Prostate gland (tissue), 2 donors: ENCODE measurements at regions not wholly inside any gene's neighbourhood (a gene's known extent, or its start where the extent isn't known, plus 50 kb on each side); places are given as distances from the start of the nearest gene placed in this dataset.
"Not testable (repeated sequence)": the region's sequence is repeated elsewhere in the genome, so short reads cannot be mapped to it uniquely, and the experiment has no call there.

ENCODE experiments used
- DNase-seq: peaks from one replicate; pipeline ENCODE4 v3.0.0-alpha.2; 2019; ENCODE audit warnings: low spot score
- H3K27ac ChIP-seq, 2 donors: fragments of 200-600 bp; sonication (generic); 2 replicates each; pipeline ENCODE4 v1.5.1; 2017 to 2019
- H3K27me3 ChIP-seq: fragments of 200-600 bp; sonication (generic); replicated peaks from 2 replicates; pipeline ENCODE4 v1.5.1; 2019; ENCODE audit not compliant: insufficient read depth
- H3K36me3 ChIP-seq, 2 donors: fragments of 200-600 bp; sonication (generic); 1 replicate in 1 of 2; 2 replicates in 1 of 2; pipeline versions ENCODE4 v1.5.1 to v1.8.1; 2017 to 2019
- H3K4me1 ChIP-seq: fragments of 200-600 bp; sonication (generic); replicated peaks from 2 replicates; pipeline ENCODE4 v1.5.1; 2019
- H3K4me3 ChIP-seq, 2 donors: fragments of 200-600 bp; sonication (generic); 2 replicates each; pipeline ENCODE4 v1.5.1; 2017 to 2019
- H3K9me3 ChIP-seq: fragments of 200-600 bp; sonication (generic); 2 replicates; pipeline ENCODE4 v1.5.1; 2017
- CTCF ChIP-seq, 4 experiments: fragments of 200-600 bp in 2 of 4; fragments of 450-650 bp in 2 of 4; sonication (generic) in 2 of 4; IDR thresholded peaks; 1 replicate in 3 of 4; 2 replicates in 1 of 4; pipeline ENCODE4 v1.5.1; 2016 to 2019; ENCODE audit warnings: antibody characterized with exemption in 4 of 4, mild to moderate bottlenecking in 2 of 4, moderate library complexity in 2 of 4
- POLR2A ChIP-seq: fragments of 450-650 bp; IDR thresholded peaks from one replicate; pipeline ENCODE4 v1.6.1; 2016; ENCODE audit warnings: antibody characterized with exemption, mild to moderate bottlenecking
- POLR2AphosphoS5 ChIP-seq: sonication (generic); formaldehyde crosslinking; IDR thresholded peaks from one replicate; pipeline ENCODE4 v1.6.1; 2017; ENCODE audit warnings: antibody characterized with exemption
- WGBS: methylation state at CpG from one replicate; pipeline ENCODE4 v1.1.5; 2018; 5-methylcytosine and 5-hydroxymethylcytosine counted together
- intact Hi-C: fragments of 100-400 bp; cut with DNase I; formaldehyde crosslinking; loops from one replicate; pipeline ENCODE4 v1.14.2; 2022

GRCh38 chr4:94127707-94128328, 79.8 kb upstream of the SMARCAD1 start:
- intact Hi-C loops, result loop anchor here (5.0 kb wide), 1 partner anchor 336 kb away; no protein-coding TSS in a partner anchor
- 13% methylated on average over 3 of the region's 3 CpGs for WGBS
- peak in 3 of 4 experiments; percentile 50 to 54 (median 50) for TF ChIP-seq CTCF (IDR thresholded peaks at IDR 0.05)
- no peak for TF ChIP-seq POLR2AphosphoS5

GRCh38 chr4:94131212-94131611, 76.5 kb upstream of the SMARCAD1 start:
- Histone ChIP-seq H3K4me1 (no peaks in the 10 kb centered on the region), H3K27me3 (no peaks in the 10 kb centered on the region), H3K9me3 (no peaks in the 10 kb centered on the region), H3K27ac (no peak overlapping the region), H3K36me3 (no peaks in the 10 kb centered on the region), H3K4me3 (no peak overlapping the region)
- no peak for TF ChIP-seq POLR2A
- TF ChIP-seq CTCF (IDR thresholded peaks at IDR 0.05), result no peak
- no peak for TF ChIP-seq POLR2AphosphoS5
- no peak for DNase-seq
- intact Hi-C loops, result no loop called here
- 48% methylated on average over 5 of the region's 5 CpGs for WGBS

More at GRCh38 chr4:94127707-94128328, 79.8 kb upstream of the SMARCAD1 start:
- H3K27ac ChIP-seq, result no peak overlapping the region
- no peak for DNase-seq
- no peaks in the 10 kb centered on the region for H3K36me3 ChIP-seq
- no peaks in the 10 kb centered on the region for H3K9me3 ChIP-seq
- no peaks in the 10 kb centered on the region for H3K4me1 ChIP-seq
- H3K4me3 ChIP-seq, result no peak overlapping the region
- no peaks in the 10 kb centered on the region for H3K27me3 ChIP-seq

GRCh38 chr4:94135701-94136100, 72.0 kb upstream of the SMARCAD1 start:
- no peaks in the 10 kb centered on the region for H3K9me3 ChIP-seq
- DNase-seq, result no peak
- H3K27me3 ChIP-seq, result no peaks in the 10 kb centered on the region
- 51% methylated on average over 1 of the region's 1 CpG for WGBS
- no peaks in the 10 kb centered on the region for H3K36me3 ChIP-seq
- no peaks in the 10 kb centered on the region for H3K4me1 ChIP-seq
- no peak overlapping the region for H3K4me3 ChIP-seq
- TF ChIP-seq CTCF (IDR thresholded peaks at IDR 0.05) (no peak), POLR2A (no peak), POLR2AphosphoS5 (no peak)
- intact Hi-C loops, result no loop called here
- H3K27ac ChIP-seq, result no peak overlapping the region

GRCh38 chr4:94139931-94140612, 67.6 kb upstream of the SMARCAD1 start:
- Histone ChIP-seq H3K27ac (no peak overlapping the region), H3K4me3 (no peak overlapping the region), H3K27me3 (no peaks in the 10 kb centered on the region), H3K9me3 (no peaks in the 10 kb centered on the region), H3K36me3 (no peaks in the 10 kb centered on the region), H3K4me1 (no peaks in the 10 kb centered on the region)
- DNase-seq, result no peak
- 79% methylated on average over 11 of the region's 11 CpGs for WGBS
- intact Hi-C loops, result no loop called here
- no peak for TF ChIP-seq CTCF (IDR thresholded peaks at IDR 0.05)
- no peak for TF ChIP-seq POLR2A
- no peak for TF ChIP-seq POLR2AphosphoS5

- no peaks in the 10 kb centered on the region for H3K9me3 ChIP-seq
- no peak overlapping the region for H3K27ac ChIP-seq
- intact Hi-C loops, result no loop called here
- no peak for DNase-seq
- TF ChIP-seq POLR2A (no peak), POLR2AphosphoS5 (no peak)
- 65% methylated on average over 2 of the region's 2 CpGs for WGBS
- H3K4me1 ChIP-seq, result no peaks in the 10 kb centered on the region
- no peaks in the 10 kb centered on the region for H3K36me3 ChIP-seq
- no peak overlapping the region for H3K4me3 ChIP-seq
- no peaks in the 10 kb centered on the region for H3K27me3 ChIP-seq
Observed at GRCh38 chr4:94141001-94141400, 66.7 kb upstream of the SMARCAD1 start.

- H3K9me3 ChIP-seq, intact Hi-C loops, H3K27me3 ChIP-seq, H3K4me1 ChIP-seq, H3K4me3 ChIP-seq, H3K36me3 ChIP-seq: not testable (repeated sequence)
- peak overlapping the region in 1 of 2 donors; percentile 35 for H3K27ac ChIP-seq
- DNase-seq, result peak; percentile 42
- 43% methylated on average over 9 of the region's 9 CpGs for WGBS
Observed at GRCh38 chr4:94148052-94148451, 59.6 kb upstream of the SMARCAD1 start.
